Right cardiac atrium (tissue), 5 donors: ENCODE measurements at regions not wholly inside any gene's neighbourhood (a gene's known extent, or its start where the extent isn't known, plus 50 kb on each side); places are given as distances from the start of the nearest gene placed in this dataset.
"Not testable (repeated sequence)": the region's sequence is repeated elsewhere in the genome, so short reads cannot be mapped to it uniquely, and the experiment has no call there.

ENCODE experiments used
- ATAC-seq, 2 donors: fragments of 200-7000 bp; cut with Tn5 transposase; one replicate each; pipeline versions ENCODE4 v1.8.0 to v1.9.1; 2020; ENCODE audit warnings: moderate library complexity in 2 of 2, mild to moderate bottlenecking in 1 of 2
- DNase-seq, 3 donors: peaks; one replicate each; pipeline ENCODE4 v3.0.0-alpha.2; 2020
- H3K27ac ChIP-seq: one replicate; pipeline ENCODE4 v1.5.1; 2013; ENCODE audit warnings: mild to moderate bottlenecking, low read length, control low read depth, moderate library complexity
- H3K27me3 ChIP-seq: one replicate; pipeline ENCODE4 v1.6.1; 2013; ENCODE audit not compliant: control insufficient read depth, insufficient read depth
- H3K4me1 ChIP-seq: one replicate; pipeline ENCODE4 v1.6.1; 2013; ENCODE audit warnings: low read length; ENCODE audit not compliant: control insufficient read depth, insufficient read depth
- H3K4me3 ChIP-seq: one replicate; pipeline ENCODE4 v1.5.1; 2013; ENCODE audit warnings: low read length, control low read depth
- H3K9me3 ChIP-seq: one replicate; pipeline ENCODE4 v1.6.1; 2013; ENCODE audit warnings: low read length; ENCODE audit not compliant: control insufficient read depth
- WGBS: extraction: QIAGEN DNeasy Blood & Tissue Kit; methylation state at CpG from one replicate; pipeline ENCODE4 v1.1.7; 2013; 5-methylcytosine and 5-hydroxymethylcytosine counted together
- intact Hi-C, 4 donors: fragments of 100-400 bp; cut with DNase I; formaldehyde crosslinking; loops; one replicate each; pipeline versions ENCODE4 v1.11.0 to v1.14.0; 2022 to 2023
- donor health status: healthy with polysubstance abuse.
- donor health status: DM: no; HTN: yes; CAD: no.
- donor health status: DM: no; HTN: no; CAD: no.
- donor health status: DM: no; HTN: yes; CAD: no; lungs with severe emphysema.
- donor health status: DM: yes; HTN: yes; CAD: no.

DNA sequence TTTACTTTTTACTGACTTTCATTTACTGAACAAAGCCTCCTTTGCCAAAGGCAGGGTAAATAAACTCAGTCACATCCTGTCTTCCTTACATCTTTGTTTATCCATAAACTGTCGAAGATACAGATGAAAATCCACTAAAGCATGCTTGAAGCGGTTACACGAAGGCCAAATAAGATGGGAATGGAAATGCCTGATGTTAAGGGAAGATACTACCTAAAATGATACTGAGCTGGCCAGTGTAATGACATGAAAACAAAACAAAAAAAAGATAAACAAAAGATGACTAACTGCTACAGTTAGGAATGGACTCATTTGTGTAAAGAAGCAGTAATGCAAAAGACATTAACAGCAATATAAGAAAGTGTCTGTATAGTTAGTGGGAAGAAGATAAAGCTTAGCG, 114.7 kb upstream of the ADAMTS9 start:
- Histone ChIP-seq H3K27ac (no peak overlapping the region), H3K4me3 (no peak overlapping the region), H3K9me3 (no peaks in the 10 kb centered on the region), H3K4me1 (no peaks in the 10 kb centered on the region), H3K27me3 (no peaks in the 10 kb centered on the region)
- intact Hi-C loops: no loop called here
- no peak for ATAC-seq
- DNase-seq: no peak
- 87% methylated on average over 4 of the region's 4 CpGs for WGBS

DNA sequence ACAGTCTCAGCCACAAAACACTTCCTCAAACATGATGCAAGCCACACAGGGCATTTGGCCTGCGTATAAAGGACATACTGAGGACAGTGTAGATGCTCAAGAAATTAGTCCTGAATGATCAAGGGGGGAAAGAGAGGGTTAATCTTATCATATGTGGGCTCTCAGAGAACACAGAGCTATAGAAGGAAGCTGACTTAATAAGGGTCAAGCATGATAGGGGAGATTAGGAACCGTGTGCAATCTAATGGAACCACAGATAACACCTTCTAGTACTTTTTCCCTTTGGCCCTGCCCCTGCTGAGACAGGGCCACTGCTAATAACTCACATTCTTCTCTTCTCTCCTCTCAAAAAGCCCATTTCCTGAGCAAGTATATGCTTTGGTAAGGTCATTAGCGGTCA, 114.1 kb upstream of the ADAMTS9 start:
- ATAC-seq: peak in 1 of 2 donors; percentile 7
- no peak for DNase-seq
- 68% methylated on average over 3 of the region's 3 CpGs for WGBS

DNA sequence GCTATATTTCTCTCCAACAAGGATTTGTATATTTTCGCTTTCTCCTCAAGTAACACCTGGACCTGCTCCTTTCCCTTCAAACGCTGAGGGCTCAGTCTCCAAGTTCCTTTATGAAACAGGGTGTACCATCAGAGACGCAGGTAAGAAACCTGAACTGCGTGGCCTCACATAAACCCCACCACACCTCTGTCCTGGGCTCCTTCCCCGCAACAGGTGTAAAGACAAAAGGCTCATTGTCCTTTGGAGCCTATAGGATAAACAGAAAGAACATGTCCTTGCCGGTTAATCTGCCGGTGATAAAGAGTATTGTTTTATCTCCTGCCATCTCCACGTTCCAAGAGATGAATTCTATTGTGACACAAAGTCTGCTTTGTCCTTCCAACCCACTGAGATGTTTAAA, 111.8 kb upstream of the ADAMTS9 start:
- Histone ChIP-seq H3K27ac (no peak overlapping the region), H3K27me3 (no peaks in the 10 kb centered on the region), H3K4me3 (no peak overlapping the region), H3K9me3 (no peaks in the 10 kb centered on the region), H3K4me1 (peaks cover 3% of the 10 kb centered on the region)
- intact Hi-C loops: no loop called here
- DNase-seq: no peak
- 90% methylated on average over 8 of the region's 8 CpGs for WGBS
- ATAC-seq: no peak

More for the DNA sequence above, 114.1 kb upstream of the ADAMTS9 start:
- Histone ChIP-seq H3K27me3 (no peaks in the 10 kb centered on the region), H3K4me3 (no peak overlapping the region), H3K4me1 (peaks cover 3% of the 10 kb centered on the region), H3K27ac (no peak overlapping the region), H3K9me3 (no peaks in the 10 kb centered on the region)
- intact Hi-C loops: no loop called here

DNA sequence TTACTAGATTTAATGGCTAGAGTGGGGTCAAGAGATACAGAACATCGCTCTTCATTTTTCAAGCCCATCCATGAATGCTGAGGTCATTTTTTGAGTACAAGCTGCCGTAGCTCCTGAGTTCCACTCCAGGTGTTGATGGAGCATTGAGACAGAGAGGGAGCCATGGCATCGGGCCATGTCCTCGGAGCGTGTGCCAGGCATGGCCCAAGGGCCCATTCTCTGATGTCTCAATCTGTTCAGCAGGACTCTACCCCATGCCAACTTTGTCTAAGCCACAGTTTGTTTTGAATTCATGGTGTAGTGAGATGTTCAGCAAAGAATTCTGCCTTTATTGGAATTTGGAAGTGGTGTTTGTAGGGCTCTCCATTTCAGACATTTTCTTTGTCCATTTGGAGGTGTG, 110.5 kb upstream of the ADAMTS9 start:
- intact Hi-C loops: no loop called here
- DNase-seq (peak in 1 of 3 donors; percentile 68), ATAC-seq (peak; percentile 19 to 64)
- Histone ChIP-seq H3K9me3 (no peaks in the 10 kb centered on the region), H3K4me1 (peaks cover 3% of the 10 kb centered on the region), H3K4me3 (no peak overlapping the region), H3K27me3 (no peaks in the 10 kb centered on the region), H3K27ac (no peak overlapping the region)
- WGBS: 75% methylated on average over 5 of the region's 5 CpGs

DNA sequence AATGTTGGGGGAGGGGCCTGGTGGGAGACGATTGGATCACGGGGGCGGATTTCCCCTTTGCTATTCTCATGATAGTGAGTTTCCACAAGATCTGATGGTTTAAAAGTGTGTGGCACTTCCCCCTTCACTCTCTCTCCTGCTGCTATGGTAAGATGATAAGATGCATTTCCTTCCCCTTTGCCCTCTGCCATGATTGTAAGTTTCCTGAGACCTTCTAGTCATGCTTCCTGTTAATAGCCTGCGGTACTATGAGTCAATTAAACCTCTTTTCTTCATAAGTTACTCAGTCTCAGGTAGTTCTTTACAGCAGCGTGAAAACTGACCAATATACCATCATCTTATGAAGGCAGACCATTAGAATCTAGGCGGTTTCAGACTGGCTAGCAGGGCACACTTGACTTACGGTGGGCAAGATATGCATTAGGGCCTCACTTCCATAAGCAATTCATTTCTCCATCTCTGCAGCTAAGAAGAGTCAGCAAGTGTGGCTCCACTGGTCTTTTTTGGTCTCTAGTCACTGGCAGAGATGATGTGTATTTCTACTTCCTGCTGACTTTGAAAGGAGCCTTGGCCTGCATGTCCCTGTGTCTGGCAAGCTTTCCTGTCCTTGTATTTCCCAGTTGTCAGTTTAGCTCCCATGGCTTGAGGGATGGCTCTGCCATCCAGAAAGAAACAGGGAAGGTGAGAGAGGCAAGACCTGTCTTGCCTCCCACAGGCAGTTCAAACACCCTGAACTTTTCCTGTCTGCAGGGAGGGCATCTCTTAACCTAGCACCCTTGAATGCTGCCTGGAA, 109.0 kb upstream of the ADAMTS9 start:
- Histone ChIP-seq H3K9me3 (no peaks in the 10 kb centered on the region), H3K4me3 (no peak overlapping the region), H3K27me3 (no peaks in the 10 kb centered on the region), H3K4me1 (peaks cover 3% of the 10 kb centered on the region), H3K27ac (peak overlapping the region; percentile 15)
- intact Hi-C loops: no loop called here
- ATAC-seq (peak in 1 of 2 donors; percentile 83), DNase-seq (no peak)
- 71% methylated on average over 7 of the region's 7 CpGs for WGBS

DNA sequence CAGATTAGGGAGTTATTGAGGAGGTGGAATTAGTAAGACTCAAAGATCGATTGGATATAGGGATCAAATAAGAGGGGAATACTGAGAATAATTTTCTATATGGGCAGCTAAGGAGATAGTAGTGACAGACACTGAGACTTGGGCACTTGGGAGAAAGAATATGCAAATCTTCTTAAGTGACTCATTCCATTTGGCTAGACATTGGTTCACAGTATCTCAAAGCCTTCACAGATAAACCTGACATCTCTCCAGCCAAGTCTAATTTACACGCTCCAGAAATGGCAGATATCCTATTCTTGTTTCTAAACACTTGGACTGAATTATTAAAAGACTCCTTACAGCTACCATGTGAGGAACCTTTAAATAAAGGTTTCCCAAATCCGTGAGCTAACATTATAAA, 104.6 kb upstream of the ADAMTS9 start:
- no peak for DNase-seq
- H3K4me1 ChIP-seq: peaks cover 3% of the 10 kb centered on the region
- H3K4me3 ChIP-seq: no peak overlapping the region
- H3K27ac ChIP-seq: no peak overlapping the region
- intact Hi-C loops: no loop called here
- no peaks in the 10 kb centered on the region for H3K9me3 ChIP-seq
- H3K27me3 ChIP-seq: no peaks in the 10 kb centered on the region
- peak; percentile 55 to 67 for ATAC-seq
- WGBS: 56% methylated on average over 3 of the region's 3 CpGs

DNA sequence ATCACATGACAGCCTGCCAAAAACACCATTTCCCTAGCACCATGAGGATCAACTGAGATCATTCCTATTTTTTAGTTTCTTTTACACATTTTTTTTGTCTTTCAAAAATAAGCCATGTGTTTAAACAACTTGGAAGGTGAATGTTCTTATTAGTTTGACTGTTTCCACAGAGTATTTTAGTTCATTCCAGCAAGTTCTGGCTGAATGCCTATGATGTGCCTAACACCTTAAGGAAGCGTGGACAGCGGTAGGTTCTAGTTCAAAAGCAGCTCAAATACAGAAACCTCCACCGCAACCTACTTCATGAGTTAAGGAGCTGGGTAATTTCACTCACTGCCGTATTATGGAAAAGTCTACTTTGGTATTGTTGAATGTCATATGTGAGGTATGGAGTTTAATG, 101.3 kb upstream of the ADAMTS9 start:
- H3K27ac ChIP-seq: no peak overlapping the region

DNA sequence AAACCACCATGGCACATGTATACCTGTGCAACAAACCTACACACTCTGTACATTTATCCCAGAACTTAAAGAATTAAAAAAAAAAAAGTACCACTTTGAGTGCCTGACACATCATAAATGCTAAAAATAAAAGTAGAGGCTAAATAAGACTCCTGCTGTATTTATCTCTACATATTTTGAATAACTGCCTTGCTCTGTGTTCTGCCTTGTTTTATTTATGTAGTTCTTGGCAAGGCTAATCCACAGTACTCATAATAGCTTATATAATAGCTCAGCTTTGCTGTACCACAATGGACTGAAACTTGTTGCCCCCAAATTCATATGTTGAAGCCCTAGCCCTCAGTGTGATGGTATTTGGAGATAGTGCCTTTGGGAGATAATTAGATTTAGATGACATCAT, 95.4 kb upstream of the ADAMTS9 start:
- no peaks in the 10 kb centered on the region for H3K4me1 ChIP-seq
- intact Hi-C loops: no loop called here
- no peak for DNase-seq
- peak in 1 of 2 donors; percentile 54 for ATAC-seq
- no peak overlapping the region for H3K4me3 ChIP-seq
- H3K9me3 ChIP-seq: no peaks in the 10 kb centered on the region
- no peaks in the 10 kb centered on the region for H3K27me3 ChIP-seq
- H3K27ac ChIP-seq: no peak overlapping the region

More for the DNA sequence above, 101.3 kb upstream of the ADAMTS9 start:
- H3K4me1 ChIP-seq: no peaks in the 10 kb centered on the region
- no peaks in the 10 kb centered on the region for H3K9me3 ChIP-seq
- no peak overlapping the region for H3K4me3 ChIP-seq
- intact Hi-C loops: no loop called here
- DNase-seq (no peak), ATAC-seq (no peak)
- WGBS: 92% methylated on average over 4 of the region's 4 CpGs
- H3K27me3 ChIP-seq: no peaks in the 10 kb centered on the region

DNA sequence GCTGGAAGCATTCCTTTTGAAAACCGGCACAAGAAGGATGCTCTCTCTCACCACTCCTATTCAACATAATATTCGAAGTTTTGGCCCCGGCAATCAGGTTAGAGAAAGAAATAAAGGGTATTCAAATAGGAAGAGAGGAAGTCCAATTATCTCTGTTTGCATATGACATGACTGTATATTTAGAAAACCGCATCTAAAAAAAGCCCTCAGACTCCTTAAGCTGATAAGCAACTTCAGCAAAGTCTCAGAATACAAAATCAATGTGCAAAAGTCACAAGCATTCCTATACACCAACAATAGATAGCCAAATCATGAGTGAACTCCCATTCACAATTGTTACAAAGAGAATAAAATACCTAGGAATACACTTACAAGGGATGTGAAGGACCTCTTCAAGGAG, 93.1 kb upstream of the ADAMTS9 start:
- H3K9me3 ChIP-seq, H3K4me3 ChIP-seq, H3K27ac ChIP-seq, H3K27me3 ChIP-seq, DNase-seq, H3K4me1 ChIP-seq, intact Hi-C loops, ATAC-seq: not testable (repeated sequence)
- 79% methylated on average over 4 of the region's 4 CpGs for WGBS

DNA sequence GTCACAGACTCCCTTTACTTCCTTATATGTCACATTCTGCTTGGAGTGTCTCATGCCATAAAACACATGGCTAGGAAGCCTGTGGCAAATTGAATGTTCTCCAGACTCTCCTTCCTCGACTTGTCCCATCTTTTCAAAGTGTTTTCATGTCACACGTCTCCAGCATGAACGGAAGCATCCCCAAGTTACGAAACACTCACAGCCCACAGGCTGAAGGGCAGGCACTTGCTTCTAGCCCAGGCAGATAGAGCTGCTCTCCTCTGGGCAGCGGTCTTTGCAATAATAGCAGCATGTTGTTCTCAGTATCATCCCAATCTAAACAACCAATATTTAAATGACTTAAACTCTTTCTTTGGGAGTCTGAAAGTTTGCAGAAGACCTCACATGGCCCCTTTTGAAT, 85.3 kb upstream of the ADAMTS9 start:
- DNase-seq (peak in 2 of 3 donors; percentile 24 to 58), ATAC-seq (peak; percentile 79 to 88)
- H3K27ac ChIP-seq: no peak overlapping the region
- no peaks in the 10 kb centered on the region for H3K9me3 ChIP-seq
- 41% methylated on average over 5 of the region's 5 CpGs for WGBS
- peaks cover 2% of the 10 kb centered on the region for H3K4me1 ChIP-seq
- H3K4me3 ChIP-seq: no peak overlapping the region
- H3K27me3 ChIP-seq: no peaks in the 10 kb centered on the region
- intact Hi-C loops: no loop called here

DNA sequence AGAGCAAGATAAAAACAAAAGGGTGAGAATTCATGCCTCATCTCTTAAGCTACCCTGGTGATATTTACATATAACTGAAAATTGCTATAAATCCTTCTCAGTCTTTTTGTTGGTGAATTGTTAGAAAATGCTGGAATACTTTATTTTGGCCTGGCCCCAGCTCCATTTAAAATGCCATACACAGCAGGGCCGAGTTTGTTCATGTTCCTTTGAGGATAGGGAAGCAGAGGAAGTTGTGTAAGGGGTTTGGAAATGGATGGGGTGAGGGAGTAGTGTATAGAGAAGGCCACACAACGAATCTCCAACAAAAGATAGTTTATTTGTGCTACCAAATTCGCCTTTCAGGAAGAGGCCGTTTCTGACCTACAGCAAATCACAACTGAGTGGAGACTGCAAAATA, 78.6 kb upstream of the ADAMTS9 start:
- H3K27ac ChIP-seq: no peak overlapping the region
- ATAC-seq: peak in 1 of 2 donors; percentile 79
- intact Hi-C loops: no loop called here

DNA sequence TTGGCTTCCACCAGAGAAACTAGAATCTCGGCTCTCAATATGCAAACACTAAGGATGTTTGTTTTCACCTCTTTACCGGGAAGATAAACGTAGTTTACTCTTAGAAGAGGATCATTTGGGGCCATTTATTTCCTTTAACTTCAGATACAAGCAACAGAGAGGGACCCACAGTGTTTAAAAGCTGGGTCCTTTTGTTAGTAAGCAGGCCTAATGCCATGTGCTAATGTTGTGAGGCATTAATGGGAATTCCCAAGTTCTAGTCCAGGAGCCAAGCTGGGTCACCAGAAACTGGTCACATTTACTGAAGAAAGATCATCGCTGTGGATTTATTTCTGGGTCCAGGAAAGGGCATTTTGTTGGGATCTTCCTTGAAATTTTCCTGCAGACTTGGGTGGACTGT, 78.1 kb upstream of the ADAMTS9 start:
- Histone ChIP-seq H3K4me3 (no peak overlapping the region), H3K27me3 (no peaks in the 10 kb centered on the region), H3K27ac (no peak overlapping the region), H3K9me3 (no peaks in the 10 kb centered on the region), H3K4me1 (no peaks in the 10 kb centered on the region)
- ATAC-seq: no peak
- WGBS: 87% methylated on average over 4 of the region's 4 CpGs
- DNase-seq: no peak
- intact Hi-C loops: no loop called here

More for the DNA sequence above, 78.6 kb upstream of the ADAMTS9 start:
- 47% methylated on average over 4 of the region's 4 CpGs for WGBS
- H3K4me1 ChIP-seq: no peaks in the 10 kb centered on the region
- no peak for DNase-seq
- H3K4me3 ChIP-seq: no peak overlapping the region
- H3K27me3 ChIP-seq: no peaks in the 10 kb centered on the region
- H3K9me3 ChIP-seq: no peaks in the 10 kb centered on the region
